Naive B cell (primary cell): ENCODE measurements at regions not wholly inside any gene's neighbourhood (a gene's known extent, or its start where the extent isn't known, plus 50 kb on each side); places are given as distances from the start of the nearest gene placed in this dataset.

Source experiments
- ATAC-seq, 2 donors: fragments of 150-1000 bp; cut with Tn5 transposase; 2 replicates each; pipeline ENCODE4 v1.10.0; 2021; ENCODE audit warnings: low read depth in 2 of 2, mild to moderate bottlenecking in 2 of 2, moderate library complexity in 2 of 2
- DNase-seq: peaks from one replicate; pipeline ENCODE4 v3.0.0; 2022
- H3K27ac Mint-ChIP-seq, 6 donors: one replicate each; pipeline ENCODE4 v1.8.0; 2020 to 2022; ENCODE audit warnings: mild to moderate bottlenecking in 6 of 6, mixed read lengths in 6 of 6, moderate library complexity in 5 of 6, inconsistent platforms in 2 of 6
- H3K27me3 Mint-ChIP-seq, 3 donors: one replicate each; pipeline ENCODE4 v1.8.0; 2021 to 2022; ENCODE audit warnings: mixed read lengths in 3 of 3, mild to moderate bottlenecking in 1 of 3
- H3K36me3 Mint-ChIP-seq, 2 donors: one replicate each; pipeline ENCODE4 v1.8.0; 2020 to 2022; ENCODE audit warnings: mixed read lengths in 2 of 2, inconsistent platforms in 1 of 2, mild to moderate bottlenecking in 1 of 2
- H3K4me1 Mint-ChIP-seq, 3 donors: one replicate each; pipeline ENCODE4 v1.8.0; 2020 to 2022; ENCODE audit warnings: mixed read lengths in 3 of 3, inconsistent platforms in 1 of 3, mild to moderate bottlenecking in 1 of 3, moderate library complexity in 1 of 3
- H3K4me3 Mint-ChIP-seq, 8 donors: one replicate each; pipeline ENCODE4 v1.8.0; 2020 to 2022; ENCODE audit warnings: mild to moderate bottlenecking in 8 of 8, mixed read lengths in 8 of 8, moderate library complexity in 8 of 8, inconsistent platforms in 2 of 8
- H3K9me3 Mint-ChIP-seq, 7 donors: one replicate each; pipeline ENCODE4 v1.8.0; 2020 to 2022; ENCODE audit warnings: mixed read lengths in 7 of 7, mild to moderate bottlenecking in 5 of 7, inconsistent platforms in 2 of 7, moderate library complexity in 1 of 7

DNA sequence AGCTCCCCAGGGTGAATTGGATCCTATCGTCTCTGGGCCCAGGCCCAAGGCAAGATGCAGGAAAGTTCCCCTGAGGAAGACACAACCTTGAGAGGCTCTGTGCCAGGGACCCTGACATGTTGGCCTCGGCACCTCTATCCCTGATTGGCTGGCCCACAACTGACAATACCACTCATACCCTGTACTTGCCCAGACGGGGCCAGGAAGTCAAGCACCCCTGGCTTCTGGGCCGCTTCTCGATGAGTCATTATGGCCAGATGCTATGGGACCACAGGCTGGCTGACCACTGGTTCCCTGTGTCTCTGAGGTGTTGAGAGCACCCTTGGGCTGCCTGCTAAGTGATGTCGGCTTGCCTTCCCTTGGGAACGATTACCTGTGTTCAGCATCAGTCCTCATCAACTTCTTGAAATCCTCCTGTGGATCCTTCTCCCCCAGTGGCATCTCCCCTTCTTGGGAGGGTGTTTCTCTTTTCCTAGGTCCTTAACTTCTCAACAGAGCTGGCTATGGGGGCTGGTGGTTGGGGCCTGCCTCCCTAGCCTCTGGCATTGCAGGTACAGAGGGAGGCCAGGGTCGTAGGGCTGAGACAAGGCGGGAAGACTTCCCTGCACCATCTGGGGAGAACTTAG, 54.5 kb upstream of the MAMLD1 start:
- Mint-ChIP-seq H3K9me3 (peaks cover 0 to 2% (median 0%) of the 10 kb centered on the region in 7 donors), H3K4me3 (no peak overlapping the region), H3K27ac (peak overlapping the region in 1 of 6 donors; percentile 30), H3K36me3 (no peaks in the 10 kb centered on the region), H3K4me1 (no peaks in the 10 kb centered on the region), H3K27me3 (no peaks in the 10 kb centered on the region)
- DNase-seq (no peak), ATAC-seq (no peak)

DNA sequence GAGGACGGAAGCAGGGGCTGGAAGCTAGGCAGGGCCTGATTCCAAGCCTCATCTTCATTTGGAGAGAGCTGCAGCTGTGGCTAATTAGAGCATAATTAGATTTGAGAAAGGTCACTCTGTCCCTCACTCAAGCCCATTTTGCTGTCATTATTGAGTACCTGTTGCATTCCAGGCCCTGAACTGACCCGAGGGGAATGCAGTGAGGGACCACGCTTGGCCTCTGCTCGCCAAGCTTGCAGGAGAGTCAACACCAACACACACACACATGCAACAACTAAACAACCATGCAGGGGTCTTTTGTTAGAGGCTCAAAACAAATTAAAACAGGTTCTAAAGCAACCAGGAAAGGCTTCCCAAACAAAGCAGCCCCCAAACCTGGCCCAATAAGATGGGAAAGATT, 52.7 kb upstream of the MAMLD1 start:
- Mint-ChIP-seq H3K4me1 (no peaks in the 10 kb centered on the region), H3K27me3 (no peaks in the 10 kb centered on the region), H3K4me3 (no peak overlapping the region), H3K9me3 (peaks cover 0 to 2% (median 0%) of the 10 kb centered on the region in 7 donors), H3K36me3 (no peaks in the 10 kb centered on the region), H3K27ac (no peak overlapping the region)
- ATAC-seq (no peak), DNase-seq (no peak)

DNA sequence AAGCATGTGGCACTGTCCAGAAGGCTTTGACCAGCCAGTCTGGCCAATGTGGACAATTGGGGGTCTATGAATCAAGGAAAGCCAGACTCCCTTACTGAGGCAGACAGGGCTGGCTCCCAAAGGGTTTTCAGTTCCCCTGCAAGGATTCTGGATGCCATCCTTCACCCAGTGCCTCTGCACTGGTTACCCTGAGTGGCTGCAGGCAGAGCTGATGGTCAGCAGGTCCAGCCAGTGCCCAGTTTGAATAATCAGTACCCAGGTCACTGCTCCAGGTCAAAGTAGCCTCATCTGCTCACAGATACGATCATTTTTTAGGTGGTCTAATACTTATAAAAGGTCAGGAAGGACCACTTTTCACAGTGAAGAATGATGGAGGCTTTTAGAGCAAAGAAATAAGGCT, 52.2 kb upstream of the MAMLD1 start:
- no peak overlapping the region for H3K27ac Mint-ChIP-seq
- H3K9me3 Mint-ChIP-seq, result peaks cover 0 to 2% (median 0%) of the 10 kb centered on the region in 7 donors
- no peaks in the 10 kb centered on the region for H3K27me3 Mint-ChIP-seq
- no peak overlapping the region for H3K4me3 Mint-ChIP-seq
- no peaks in the 10 kb centered on the region for H3K4me1 Mint-ChIP-seq
- no peak for DNase-seq
- H3K36me3 Mint-ChIP-seq, result no peaks in the 10 kb centered on the region
- no peak for ATAC-seq

DNA sequence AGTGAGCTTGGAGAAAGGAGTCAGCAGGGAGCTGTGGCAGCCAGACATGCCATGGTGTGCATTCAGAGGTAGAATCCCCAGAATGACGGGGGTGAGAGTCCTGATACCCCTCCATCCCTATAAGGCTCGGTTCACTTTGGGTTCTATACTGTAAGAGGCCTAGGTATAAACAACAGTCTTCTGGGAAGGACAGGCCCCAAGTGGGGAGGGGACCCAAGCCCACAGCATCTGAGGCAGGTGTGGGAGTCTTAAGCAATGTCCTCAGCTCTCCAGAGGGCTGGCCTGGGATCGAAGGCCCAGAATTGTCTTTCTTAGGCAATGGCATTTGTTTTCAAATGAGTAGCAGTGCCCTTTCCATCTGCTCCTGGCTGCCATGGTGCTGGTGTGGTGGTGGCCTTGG, 50.2 kb upstream of the MAMLD1 start:
- Mint-ChIP-seq H3K4me1 (no peaks in the 10 kb centered on the region), H3K36me3 (no peaks in the 10 kb centered on the region), H3K27ac (no peak overlapping the region), H3K9me3 (peaks cover 0 to 4% (median 2%) of the 10 kb centered on the region in 7 donors), H3K27me3 (no peaks in the 10 kb centered on the region), H3K4me3 (no peak overlapping the region)
- DNase-seq (no peak), ATAC-seq (no peak)
